ENCODE measurements at regions not wholly inside any gene's neighbourhood (a gene's known extent, or its start where the extent isn't known, plus 50 kb on each side); places are given as distances from the start of the nearest gene placed in this dataset.

DNA sequence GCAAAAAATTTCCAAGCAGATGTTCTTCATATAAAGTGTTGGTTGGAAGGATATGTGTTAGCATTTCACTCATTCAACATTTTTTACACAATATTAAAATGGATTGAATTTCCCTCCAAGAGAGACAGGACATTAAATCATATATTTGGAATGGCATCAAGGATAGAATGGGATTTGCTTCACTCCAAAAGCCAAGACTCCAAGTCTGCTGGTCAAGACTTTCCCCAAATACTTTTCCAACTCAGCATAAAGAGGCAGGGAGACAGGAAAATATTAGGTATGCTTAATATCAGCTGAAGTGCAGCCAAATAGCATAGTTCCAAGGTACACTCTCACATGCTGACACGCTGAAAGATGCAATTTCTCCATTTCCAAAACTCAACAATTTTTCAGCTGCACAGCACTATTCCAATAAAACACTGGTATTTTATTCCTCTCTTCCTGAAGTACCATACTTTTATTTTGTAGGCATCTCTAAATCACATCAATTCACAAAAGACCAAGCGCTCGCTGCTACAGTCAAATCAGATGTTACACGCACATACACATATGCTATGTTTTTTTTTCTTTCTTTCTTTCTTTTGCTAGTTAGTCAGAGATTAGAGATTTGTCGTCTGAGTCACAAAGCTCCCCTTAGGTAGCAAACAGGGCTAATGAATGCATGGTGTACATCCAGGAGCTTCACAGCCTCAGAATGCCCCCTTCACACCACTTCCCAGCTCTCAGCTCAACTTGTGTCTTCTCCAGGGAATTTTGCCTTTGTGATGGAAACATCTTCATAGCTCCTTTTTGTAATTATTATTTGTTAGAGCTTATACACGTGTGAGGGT is 1033.8 kb upstream of the AUTS2 start:
- TF ChIP-seq, protein P1, sequence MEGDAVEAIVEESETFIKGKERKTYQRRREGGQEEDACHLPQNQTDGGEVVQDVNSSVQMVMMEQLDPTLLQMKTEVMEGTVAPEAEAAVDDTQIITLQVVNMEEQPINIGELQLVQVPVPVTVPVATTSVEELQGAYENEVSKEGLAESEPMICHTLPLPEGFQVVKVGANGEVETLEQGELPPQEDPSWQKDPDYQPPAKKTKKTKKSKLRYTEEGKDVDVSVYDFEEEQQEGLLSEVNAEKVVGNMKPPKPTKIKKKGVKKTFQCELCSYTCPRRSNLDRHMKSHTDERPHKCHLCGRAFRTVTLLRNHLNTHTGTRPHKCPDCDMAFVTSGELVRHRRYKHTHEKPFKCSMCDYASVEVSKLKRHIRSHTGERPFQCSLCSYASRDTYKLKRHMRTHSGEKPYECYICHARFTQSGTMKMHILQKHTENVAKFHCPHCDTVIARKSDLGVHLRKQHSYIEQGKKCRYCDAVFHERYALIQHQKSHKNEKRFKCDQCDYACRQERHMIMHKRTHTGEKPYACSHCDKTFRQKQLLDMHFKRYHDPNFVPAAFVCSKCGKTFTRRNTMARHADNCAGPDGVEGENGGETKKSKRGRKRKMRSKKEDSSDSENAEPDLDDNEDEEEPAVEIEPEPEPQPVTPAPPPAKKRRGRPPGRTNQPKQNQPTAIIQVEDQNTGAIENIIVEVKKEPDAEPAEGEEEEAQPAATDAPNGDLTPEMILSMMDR (IDR thresholded peaks at IDR 0.05): no peak
- no peak for TF ChIP-seq POLR2AphosphoS5 (IDR thresholded peaks at IDR 0.05)
